ENCODE measurements at regions not wholly inside any gene's neighbourhood (a gene's known extent, or its start where the extent isn't known, plus 50 kb on each side); places are given as distances from the start of the nearest gene placed in this dataset.

DNA sequence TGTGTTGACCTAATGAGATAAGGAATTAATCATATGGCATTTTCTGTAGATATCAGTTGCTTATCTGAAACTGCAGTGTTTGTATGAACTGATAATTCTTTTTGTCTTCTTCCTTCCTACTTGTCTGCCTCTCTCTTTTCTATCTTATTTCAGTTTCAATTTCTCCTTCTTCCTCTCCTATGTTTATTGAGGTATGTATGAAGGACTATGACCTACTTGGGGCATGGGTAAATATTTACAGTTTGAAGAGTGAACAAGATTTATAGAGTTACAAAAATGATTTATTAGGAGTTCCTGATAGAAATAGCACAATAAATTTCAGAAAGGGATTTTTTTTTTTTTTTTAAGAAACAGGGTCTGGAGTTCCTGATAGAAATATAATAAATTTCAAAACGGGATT is 88.7 kb upstream of the MUCL1 start:
- no peaks in the 10 kb centered on the region for H4K20me1 ChIP-seq (ENCODE audit: control insufficient read depth, insufficient read depth, low read length, poor library complexity, severe bottlenecking)
- no peak overlapping the region for H3K4me3 Mint-ChIP-seq
- no peaks in the 10 kb centered on the region for H3K9me3 ChIP-seq (ENCODE audit: control extremely low read depth in 1 of 3, control insufficient read depth in 2 of 3, insufficient read depth in 1 of 3, low read length in 2 of 3)
- H3K27ac ChIP-seq (ENCODE audit: low read length in 2 of 2) = no peak overlapping the region
- H3K4me1 Mint-ChIP-seq = no peaks in the 10 kb centered on the region
- no peaks in the 10 kb centered on the region for H3K36me3 ChIP-seq (replicated peaks in 1 of 2; ENCODE audit: control extremely low read depth in 1 of 2, control insufficient read depth in 1 of 2, extremely low read depth in 1 of 2, insufficient read depth in 2 of 2, low read length in 1 of 2)
- H3K9me3 Mint-ChIP-seq (ENCODE audit: insufficient read depth) = no peaks in the 10 kb centered on the region
- TF ChIP-seq CTCF (IDR thresholded peaks at IDR 0.05) (no peak), EZH2 (IDR thresholded peaks at IDR 0.05; ENCODE audit: borderline replicate concordance, insufficient read depth, low read depth, low read length, poor library complexity, severe bottlenecking) (no peak)
- H3K4me3 ChIP-seq (ENCODE audit: control extremely low read depth in 1 of 5, extremely low read depth in 1 of 5, insufficient read depth in 1 of 5, low read depth in 2 of 5, low read length in 4 of 5) = no peak overlapping the region
- CTCF ChIA-PET = no interaction called here
- DNase-seq (no peak), ATAC-seq (ENCODE audit: low read depth) (no peak)
- H3K4me2 ChIP-seq (replicated peaks; ENCODE audit: low read depth, low read length, poor library complexity, severe bottlenecking) = no peak overlapping the region
- no CpG with 5 or more reads among the region's 1 CpG for WGBS (ENCODE audit: insufficient coverage)
- no peak overlapping the region for H3K27ac Mint-ChIP-seq
- no peaks in the 10 kb centered on the region for H3K4me1 ChIP-seq (ENCODE audit: control insufficient read depth in 2 of 2, insufficient read depth in 2 of 2, low read length in 2 of 2)
- H3K79me2 ChIP-seq (ENCODE audit: control insufficient read depth, insufficient read depth, low read length) = no peaks in the 10 kb centered on the region
- POLR2A ChIA-PET = no interaction called here
- H3K27me3 Mint-ChIP-seq = peaks cover 4% of the 10 kb centered on the region
- no peak overlapping the region for H2AFZ ChIP-seq (ENCODE audit: insufficient read depth, low read depth, low read length, poor library complexity, severe bottlenecking)
- H3K27me3 ChIP-seq (replicated peaks in 1 of 4; ENCODE audit: control extremely low read depth in 1 of 4, control insufficient read depth in 3 of 4, insufficient read depth in 4 of 4, low read length in 3 of 4) = peaks cover 0 to under 1% (median 0%) of the 10 kb centered on the region in 4 experiments
- H3K9ac ChIP-seq (ENCODE audit: low read length) = no peak overlapping the region
- intact Hi-C loops (cut with micrococcal nuclease) = no loop called here

DNA sequence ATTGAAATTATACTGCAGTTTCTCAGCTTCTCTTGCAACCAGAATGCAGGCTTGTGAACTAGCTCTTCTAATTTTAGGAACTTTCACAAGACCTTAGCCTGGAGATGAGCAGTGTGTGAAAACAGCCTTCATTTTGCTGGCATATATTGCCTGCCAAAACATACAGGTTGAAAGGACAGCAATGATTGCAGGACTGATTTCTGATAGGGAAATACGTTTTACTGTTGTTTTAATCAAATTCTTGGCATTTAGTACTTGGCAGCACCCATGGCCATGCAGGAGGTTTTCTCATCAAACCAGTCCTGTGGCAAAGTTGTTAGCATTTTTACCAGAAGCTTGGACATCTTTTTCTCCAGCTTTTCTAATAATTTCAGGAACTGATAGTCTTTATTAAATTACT is 91.9 kb upstream of the MUCL1 start:
- Mint-ChIP-seq H3K27me3 (peaks cover 17% of the 10 kb centered on the region), H3K4me1 (no peaks in the 10 kb centered on the region), H3K4me3 (no peak overlapping the region), H3K27ac (no peak overlapping the region), H3K9me3 (ENCODE audit: insufficient read depth) (peaks cover 7% of the 10 kb centered on the region)
- TF ChIP-seq EZH2 (IDR thresholded peaks at IDR 0.05; ENCODE audit: borderline replicate concordance, insufficient read depth, low read depth, low read length, poor library complexity, severe bottlenecking) = no peak
- no peak for TF ChIP-seq CTCF (IDR thresholded peaks at IDR 0.05)
- Histone ChIP-seq H3K4me3 (ENCODE audit: control extremely low read depth in 1 of 5, extremely low read depth in 1 of 5, insufficient read depth in 1 of 5, low read depth in 2 of 5, low read length in 4 of 5) (no peak overlapping the region), H3K4me1 (ENCODE audit: control insufficient read depth in 2 of 2, insufficient read depth in 2 of 2, low read length in 2 of 2) (no peaks in the 10 kb centered on the region), H3K27ac (ENCODE audit: low read length in 2 of 2) (no peak overlapping the region), H4K20me1 (ENCODE audit: control insufficient read depth, insufficient read depth, low read length, poor library complexity, severe bottlenecking) (no peaks in the 10 kb centered on the region), H3K36me3 (replicated peaks in 1 of 2; ENCODE audit: control extremely low read depth in 1 of 2, control insufficient read depth in 1 of 2, extremely low read depth in 1 of 2, insufficient read depth in 2 of 2, low read length in 1 of 2) (no peaks in the 10 kb centered on the region), H3K79me2 (ENCODE audit: control insufficient read depth, insufficient read depth, low read length) (no peaks in the 10 kb centered on the region), H2AFZ (ENCODE audit: insufficient read depth, low read depth, low read length, poor library complexity, severe bottlenecking) (no peak overlapping the region), H3K9ac (ENCODE audit: low read length) (no peak overlapping the region), H3K4me2 (replicated peaks; ENCODE audit: low read depth, low read length, poor library complexity, severe bottlenecking) (no peak overlapping the region), H3K9me3 (ENCODE audit: control extremely low read depth in 1 of 3, control insufficient read depth in 2 of 3, insufficient read depth in 1 of 3, low read length in 2 of 3) (peaks cover 5 to 12% (median 6%) of the 10 kb centered on the region in 3 donors), H3K27me3 (replicated peaks in 1 of 4; ENCODE audit: control extremely low read depth in 1 of 4, control insufficient read depth in 3 of 4, insufficient read depth in 4 of 4, low read length in 3 of 4) (peaks cover 0 to 11% (median 5%) of the 10 kb centered on the region in 4 experiments)
- intact Hi-C loops (cut with micrococcal nuclease) = no loop called here
- 100% methylated on average over 1 of the region's 1 CpG for WGBS (ENCODE audit: insufficient coverage)
- ChIA-PET POLR2A (no interaction called here), CTCF (no interaction called here)
- no peak for ATAC-seq (ENCODE audit: low read depth)
- DNase-seq = no peak
